Stimulated activated CD4-positive, alpha-beta T cell treated with anti-CD3 and anti-CD28 coated beads, Interleukin-15, amount 100 ng/mL, for 24 hours (primary cell): ENCODE measurements at regions not wholly inside any gene's neighbourhood (a gene's known extent, or its start where the extent isn't known, plus 50 kb on each side); places are given as distances from the start of the nearest gene placed in this dataset.

Experiments used
- DNase-seq: peaks from one replicate; pipeline ENCODE4 v3.0.0-alpha.2; 2020

DNA sequence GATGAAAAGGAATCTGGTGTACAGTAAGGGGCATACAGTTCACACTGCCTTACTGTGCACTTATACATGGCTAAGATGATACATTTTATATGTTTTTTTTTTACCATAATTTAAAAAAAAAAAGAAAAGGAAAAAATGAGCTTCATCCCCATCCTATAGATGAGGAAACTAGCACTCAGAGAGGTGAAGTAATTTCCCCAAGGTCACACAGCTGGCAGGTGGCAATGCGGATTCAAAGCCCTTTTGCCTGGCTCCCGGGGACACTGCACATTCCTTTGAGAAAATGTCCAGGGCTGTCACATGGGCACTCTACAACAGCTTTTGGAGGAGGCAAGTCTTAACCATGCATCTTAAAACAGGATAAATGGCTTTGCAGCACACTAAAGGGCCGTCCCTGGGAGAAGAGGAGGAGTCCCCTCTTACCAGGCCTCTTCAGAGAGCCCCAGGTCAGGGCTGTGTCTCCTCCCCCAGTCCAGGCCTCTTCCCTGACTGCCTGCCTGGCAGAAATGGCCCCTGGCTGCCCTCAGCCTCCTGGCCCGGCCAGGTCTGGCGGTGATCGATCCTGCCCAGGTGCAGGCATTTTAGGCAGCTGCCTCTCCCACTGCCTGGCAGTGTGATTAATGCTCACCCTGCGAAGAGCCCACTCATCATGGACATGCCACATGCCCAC is 95.1 kb upstream of the LINGO1 start:
- no peak for DNase-seq

DNA sequence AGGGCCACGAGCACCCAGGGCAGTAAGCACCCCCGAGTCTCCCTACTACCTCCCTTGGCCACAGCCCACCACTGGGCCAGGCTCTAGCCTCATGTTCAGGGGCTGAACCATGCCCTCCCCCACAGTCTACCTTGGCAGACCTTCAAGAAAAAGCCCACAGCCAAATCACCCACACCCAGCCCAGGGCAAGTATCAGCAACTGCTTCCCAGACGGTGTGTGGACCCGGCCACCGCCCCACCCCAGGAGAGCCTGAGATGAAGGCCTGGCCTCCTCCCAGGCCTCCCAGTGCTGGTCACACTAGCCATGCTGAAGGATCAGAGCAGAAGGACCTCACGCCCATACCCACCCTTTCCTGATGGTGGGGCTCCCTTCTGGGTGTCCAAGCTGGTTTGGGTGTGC is 92.0 kb upstream of the LINGO1 start:
- no peak for DNase-seq

DNA sequence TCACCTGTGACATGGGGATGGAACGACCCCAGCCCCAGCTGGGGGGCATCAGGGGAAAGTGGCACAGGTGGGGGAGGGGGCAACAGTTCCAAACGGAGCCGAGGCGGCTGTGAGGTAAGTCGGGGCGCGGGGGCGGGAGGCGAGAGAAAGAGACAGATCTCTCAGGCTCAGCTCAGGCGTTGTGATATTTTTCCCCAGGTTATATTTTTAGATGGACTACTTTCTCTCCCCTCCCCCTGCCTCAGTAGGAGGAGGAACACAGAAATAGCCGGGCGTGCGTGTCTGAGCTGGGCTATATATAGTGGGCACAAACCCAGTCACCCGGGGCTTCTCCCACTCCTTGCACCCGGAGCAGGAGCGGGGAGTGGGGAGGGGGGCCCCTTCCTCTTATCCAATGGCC is 91.0 kb upstream of the LINGO1 start:
- no peak for DNase-seq

DNA sequence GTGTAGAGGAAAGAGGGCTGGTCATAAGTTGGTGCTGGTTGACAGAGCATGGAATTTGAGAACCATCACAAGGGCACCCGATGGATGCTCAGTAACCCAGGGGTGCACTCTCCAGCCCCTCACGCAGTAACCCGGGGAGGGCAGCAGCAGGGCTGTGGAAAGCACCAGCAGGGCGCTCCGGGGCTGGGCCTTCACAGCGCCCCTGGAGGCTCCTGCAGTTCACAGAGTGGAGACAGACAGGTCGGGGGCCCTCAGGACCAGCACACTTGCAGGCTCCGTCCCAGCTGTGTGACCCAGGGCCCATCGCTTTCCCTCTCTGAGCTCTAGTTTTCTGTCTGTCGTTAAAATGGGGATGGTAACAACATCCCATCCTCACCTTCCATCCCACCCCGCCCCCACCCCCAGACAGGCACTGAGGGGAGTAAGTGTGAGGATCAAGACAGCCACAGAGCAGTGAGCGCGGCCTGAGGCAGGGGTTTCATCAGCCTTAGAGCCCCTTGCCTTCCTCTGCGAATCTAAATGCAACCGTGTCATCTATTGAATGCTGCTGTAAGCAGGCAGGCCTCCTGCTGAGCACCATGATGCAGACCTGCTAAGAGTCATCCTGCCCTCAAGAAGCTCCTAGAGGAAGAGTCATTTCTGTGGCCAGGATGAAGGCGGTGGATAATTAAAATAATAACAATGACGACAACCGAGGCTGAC is 90.2 kb upstream of the LINGO1 start:
- DNase-seq: no peak

DNA sequence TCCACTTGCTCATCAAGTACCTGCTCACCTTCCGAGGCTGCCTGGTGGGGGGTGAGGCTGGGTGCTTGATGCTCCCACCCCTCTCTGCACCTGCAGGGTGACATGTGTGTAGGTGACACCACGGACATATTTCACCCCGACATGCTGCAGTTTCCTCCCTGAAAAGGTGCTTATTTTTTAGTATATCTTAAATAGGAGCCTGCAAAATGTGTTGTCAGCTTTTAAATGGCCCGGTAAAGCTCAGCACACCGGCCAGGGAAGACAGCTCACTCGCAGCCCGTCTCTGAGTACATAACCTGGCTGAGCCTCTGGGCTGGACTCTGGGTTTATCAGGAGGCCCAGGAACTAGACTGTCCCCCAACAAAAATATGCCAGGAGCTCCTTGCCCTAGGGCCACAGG is 89.3 kb upstream of the LINGO1 start:
- DNase-seq: no peak

DNA sequence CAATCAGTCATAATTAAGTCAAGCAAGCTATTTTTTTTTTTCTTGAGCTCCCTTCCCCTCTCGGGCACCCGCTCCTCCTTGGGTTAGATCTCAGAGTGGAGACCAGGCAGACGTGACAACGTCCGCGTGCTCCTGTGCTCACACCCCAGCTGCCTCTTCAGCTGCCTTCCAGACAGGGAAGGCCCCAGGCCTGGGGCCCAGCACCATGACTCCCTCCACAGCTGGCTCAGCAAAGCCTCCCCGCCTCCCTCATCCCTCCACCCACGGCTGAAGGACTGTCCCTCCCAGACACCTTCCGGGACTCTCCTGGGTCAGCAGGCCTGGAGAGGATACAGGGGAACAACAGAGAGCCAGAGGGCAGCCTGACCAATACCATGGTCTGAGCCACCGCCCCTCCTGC is 87.9 kb upstream of the LINGO1 start:
- no peak for DNase-seq

DNA sequence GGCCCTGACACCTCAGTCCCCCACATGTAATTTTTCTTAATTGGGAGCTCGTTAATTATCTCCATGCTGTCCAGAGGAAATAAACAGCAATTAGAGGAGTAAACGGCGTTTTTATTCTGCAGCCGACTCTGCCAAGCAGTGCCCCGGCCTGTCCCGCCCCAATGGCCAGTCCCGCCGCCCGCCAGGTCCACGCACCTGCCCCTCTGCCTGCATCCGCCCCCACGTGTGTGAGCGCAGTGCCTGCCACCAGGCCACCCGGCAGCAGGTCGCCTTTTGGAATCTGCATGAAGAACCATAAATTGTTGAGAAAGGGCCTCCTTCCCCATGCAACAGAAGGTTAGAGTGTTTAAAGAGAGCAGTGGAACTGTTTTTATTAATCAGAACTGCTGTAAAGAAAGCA is 87.5 kb upstream of the LINGO1 start:
- no peak for DNase-seq

DNA sequence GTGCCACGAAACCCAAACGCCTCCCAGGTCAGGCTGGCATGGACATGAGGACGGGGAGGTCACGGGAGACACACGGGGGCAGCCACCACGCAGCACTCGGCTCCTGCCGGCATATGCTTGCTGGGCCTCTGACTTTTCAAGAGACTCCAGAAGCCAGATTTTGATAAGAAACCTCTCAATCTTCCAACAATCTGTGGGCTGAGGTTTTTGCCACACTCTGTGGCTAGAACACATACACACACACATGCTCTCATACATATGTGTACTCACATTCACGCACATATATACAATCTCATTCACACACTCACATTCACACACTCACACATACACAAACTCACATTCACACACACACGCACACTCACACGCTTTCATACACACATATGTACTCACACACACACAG is 86.7 kb upstream of the LINGO1 start:
- no peak for DNase-seq

DNA sequence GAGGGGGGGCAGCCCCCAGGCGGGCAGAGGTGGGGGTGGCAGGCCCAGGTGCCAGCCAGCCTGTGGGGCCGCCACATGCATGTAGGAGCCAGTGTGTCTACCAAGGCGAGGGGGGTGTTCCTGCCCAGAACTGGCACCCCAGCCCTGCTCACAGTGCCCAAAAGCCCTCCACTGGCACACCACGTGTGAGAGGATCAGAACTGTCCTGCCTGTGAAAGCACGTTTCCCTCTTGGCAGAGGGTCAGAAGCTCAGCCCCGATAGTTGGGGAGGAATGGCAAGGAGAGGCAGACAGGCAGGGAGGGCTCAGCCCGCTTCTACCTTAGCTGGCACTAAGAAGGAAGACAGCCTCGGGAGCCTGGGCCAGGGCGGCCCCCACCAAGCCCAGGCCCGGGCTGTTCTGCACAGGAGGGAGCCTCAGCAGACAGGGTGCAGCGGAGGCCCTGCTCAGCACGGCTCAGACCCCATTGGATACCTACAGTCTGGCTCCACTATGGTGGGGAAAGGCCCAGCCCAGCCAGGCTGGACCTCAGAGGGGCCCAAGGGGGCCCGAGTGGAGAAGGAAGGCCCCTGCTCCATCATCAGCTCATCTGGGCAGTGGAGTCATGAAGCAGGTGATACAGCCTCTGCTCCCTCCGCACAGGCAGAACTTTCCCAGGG is 84.8 kb upstream of the LINGO1 start:
- no peak for DNase-seq

DNA sequence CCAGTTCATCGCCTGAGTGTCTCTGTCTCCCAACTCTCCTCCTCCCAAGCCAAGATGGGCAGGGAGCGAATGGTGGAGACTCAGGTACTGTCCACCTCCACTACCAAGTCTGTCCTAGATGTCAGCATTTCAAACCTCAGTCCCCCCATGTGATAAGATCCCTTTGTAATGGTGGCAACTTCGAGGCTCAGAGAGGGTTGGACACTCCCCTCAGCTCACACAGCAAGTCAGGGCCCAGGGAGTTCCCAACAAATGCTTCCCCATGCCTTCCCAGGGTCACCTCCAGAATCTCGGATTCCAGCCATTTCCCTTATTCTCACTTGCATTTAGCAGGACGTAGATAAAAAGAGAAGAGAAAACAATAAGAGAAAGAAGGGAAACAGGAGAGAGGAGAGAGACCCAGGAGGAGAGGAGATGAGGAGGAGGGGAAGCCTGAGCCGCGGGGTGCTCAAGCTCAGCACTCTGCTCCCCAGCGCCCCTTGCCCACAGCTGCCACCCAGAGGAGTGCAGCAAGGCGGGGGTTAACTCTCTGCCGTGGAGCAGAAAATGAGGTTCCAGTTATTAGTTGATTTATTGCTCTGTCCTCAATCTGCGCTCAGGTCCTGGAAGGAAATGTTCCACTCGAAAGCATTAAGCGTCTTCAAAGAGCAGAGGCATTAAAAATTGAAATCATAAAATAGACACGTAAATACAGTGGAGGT is 84.1 kb upstream of the LINGO1 start:
- no peak for DNase-seq

DNA sequence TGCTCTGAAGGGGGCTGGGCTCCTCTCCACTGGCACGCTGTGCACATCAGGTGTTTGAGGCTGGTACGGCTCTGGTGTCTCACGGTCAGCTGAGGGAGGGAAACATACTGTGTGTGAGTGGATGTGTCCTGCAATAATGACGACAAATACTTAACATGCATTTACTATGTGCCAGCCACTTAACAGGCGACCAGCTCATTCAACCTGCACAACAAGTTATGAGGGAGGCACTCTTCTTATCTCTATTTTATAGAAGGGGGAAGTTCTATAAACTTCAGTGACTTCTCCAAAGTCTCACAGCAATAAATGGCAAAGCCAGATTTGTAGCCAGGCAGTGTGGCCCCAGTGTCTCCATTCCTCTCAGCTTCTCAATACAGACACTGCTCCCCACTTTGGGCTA is 83.1 kb upstream of the LINGO1 start:
- no peak for DNase-seq

DNA sequence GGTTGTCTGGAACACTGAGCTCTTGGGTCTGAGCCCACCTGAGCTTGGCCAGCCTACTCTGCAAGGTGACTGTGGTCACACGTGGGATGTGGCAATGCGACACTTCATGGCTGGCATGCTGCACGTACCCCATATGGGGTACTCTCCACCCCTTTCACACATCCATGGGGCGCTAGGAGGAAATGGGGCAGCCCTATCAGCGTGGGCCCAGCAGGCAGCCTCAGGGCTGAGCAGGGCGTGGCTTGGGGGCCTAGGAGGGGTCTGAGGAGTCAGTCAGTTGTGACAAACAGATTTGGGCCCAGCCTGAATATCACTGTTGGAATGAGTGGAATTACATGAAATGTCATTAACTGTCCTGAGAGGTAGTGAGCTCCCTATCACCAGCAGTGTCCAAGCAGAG is 82.3 kb upstream of the LINGO1 start:
- no peak for DNase-seq

DNA sequence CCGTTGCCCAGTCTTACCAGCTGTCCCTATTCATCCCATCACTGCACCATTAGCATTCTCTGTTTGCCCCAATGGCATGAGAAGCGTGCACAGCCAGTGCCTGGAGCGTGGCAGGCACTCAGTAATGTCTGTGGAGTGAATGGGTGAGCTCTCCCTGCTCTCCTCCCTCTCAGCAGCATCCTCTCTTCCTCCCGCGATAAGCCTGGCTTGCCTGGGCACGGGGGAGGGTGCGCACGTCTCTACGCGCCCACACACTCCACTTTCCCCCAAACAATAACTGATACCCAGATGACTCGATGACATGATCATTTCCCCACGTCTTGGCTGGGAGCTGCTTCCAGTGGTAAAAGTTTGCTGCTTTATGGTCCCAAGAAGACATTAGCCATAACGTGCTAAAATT is 81.8 kb upstream of the LINGO1 start:
- no peak for DNase-seq

DNA sequence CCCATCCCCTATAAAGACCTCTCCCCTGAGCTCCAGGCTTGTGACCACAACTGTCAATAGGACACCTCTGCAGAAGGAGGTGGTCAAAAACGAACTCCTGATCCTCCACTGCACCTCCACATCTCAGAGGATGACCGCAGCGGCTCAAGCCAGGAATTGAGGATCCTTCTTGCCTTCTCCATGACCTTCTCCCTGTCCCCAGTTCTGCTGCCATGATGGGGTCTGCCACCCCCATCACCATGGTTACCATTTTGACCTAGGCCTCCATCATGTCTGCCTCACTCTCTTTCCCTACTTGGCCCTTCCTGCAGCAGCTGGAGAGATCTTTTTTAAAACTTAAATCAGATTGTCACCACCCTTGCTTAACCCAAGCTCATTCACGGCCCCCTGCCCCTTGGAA is 81.3 kb upstream of the LINGO1 start:
- DNase-seq: no peak

DNA sequence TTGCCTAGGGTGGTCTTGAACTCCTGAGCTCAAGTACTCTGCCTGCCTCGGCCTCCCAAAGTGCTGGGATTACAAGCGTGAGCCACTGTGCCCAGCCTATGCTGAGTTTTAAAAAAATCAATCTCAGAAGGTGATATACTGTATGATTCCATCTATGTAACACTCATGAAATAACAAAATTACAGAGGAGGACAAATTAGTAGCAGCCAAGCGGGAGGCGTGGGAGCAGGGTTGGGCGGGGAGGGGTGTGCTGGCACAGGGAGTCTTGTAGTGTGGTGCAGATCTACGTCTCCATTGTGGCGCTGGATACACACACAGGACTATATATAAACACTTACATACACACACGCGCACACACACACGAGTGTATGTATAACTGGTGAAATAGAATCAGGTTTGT is 80.6 kb upstream of the LINGO1 start:
- DNase-seq: no peak

DNA sequence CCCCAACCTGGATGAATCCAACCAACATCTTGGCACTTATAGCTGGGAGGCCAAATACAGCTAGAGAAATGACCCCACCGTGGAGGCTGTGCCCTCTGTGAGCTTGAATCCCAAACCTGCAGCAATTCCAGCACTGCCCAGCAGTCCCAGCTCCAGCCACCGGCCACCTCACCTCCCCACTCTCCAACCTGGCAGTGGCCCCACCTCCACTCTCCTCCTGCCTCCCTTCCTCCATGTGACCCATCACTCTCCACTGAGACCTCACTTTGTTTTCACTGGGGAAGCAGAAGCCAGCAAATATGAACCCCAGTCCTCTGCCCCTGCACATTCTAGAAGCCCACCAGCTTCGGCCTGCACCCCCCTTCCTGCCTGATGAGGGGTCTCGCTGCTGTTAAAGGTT is 79.7 kb upstream of the LINGO1 start:
- DNase-seq: no peak

DNA sequence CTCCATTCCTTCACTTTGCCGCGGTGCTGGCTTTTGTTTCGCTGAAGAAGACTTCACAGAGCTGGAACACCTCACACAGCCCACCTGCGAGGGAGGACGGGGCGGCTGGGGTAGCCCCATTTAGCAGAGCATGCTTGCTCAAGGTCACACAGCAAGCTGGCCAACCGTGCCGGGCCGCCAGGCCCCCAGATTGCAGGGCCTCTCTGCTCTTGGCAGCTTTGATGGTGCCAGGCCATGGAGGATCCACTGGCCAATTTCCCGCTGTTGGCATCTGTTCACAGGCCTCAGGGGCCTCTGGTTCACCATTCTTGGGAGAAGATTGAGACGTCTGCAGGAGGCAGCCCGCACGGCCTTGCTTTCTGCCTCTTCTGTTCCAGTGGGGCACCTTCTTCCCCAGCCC is 77.9 kb upstream of the LINGO1 start:
- no peak for DNase-seq

DNA sequence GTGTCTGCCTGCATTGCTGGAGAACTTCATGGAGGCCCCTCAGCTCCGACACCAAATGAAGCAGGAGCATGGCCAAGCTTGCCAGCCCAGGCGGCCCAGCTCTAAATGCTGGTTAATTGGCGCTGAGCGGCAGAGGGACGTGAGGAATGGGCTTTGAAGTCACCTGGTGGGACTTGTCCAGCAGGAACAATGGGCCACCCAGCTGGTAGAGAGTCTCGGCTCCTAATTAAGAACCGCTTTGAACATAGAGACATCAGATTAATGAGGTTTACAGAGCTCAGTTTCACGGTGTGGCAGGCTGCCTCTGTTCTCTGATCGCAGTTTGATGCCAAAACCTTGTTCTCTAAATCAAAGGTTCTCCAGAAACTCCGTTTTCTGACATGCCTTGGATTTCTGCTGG is 77.5 kb upstream of the LINGO1 start:
- no peak for DNase-seq

DNA sequence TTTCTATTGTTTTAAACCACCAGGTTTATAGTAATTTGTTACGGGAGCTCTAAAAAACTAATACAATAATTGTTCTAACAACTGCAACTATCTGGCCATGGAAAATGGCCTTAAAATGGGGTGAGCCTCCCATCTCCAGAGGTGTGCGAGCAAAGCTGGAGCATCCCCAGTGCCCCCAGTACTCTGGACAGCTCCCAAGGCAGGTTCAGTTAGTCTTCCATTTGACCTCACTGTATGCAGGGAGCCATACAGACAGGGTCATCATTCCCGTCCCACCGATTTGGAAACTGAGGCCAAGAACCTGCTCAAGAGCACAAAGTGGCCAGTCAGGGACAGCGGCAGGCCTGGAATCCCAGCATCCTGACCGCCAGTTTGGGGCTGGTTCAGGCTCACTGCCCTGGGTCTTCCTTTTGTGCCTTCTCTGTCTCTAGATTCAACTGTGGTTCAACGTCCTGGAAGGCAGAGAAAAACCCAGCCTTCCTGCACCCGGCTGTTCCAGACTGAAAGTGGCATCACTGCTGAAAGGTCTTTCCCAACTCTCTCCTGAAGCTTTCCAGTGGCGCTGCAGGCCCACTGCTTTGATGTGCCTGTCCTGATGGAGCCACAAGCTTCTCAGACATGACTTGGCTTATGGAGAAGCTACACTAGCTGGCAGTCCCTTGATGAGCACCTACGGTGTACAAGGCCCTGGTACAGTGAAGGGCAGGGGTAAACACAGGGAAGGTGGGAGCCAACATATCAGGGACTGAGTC is 76.6 kb upstream of the LINGO1 start:
- DNase-seq: no peak

DNA sequence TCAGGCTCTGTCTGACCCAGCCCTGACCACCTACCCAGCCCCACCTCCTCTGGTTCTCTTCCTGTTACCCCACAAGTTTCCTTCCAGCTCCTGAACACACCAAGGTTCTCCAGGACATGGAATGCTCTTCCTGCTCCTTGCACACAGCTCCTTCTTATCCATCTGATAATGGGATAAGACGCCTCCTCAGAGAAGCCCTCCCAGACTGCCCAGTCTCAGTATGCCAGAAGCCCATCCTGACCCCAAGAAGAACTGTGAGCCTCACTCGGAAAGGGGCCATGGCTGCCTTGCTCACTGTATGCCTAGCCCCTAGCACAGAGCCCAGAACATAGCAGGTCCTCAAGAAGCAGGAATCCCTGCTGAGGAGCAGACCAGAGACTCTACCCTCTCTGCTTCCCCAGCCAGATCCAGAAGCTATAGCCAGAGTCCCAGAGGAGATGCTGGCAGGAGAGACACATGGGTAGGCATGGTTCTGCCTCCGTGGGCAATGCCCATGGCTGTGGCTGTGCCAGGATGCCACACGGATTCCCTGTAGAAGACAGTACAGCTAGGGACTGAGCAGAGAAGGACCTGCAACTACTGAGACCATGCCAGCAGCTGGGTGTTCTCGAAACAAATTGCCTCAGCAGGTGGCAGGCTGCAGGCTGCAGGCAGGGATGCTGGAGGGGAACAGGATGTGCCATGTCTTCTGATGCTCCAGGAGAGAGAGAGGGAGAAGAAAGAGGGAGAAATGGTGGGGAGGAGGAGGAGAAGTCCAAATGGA is 74.0 kb upstream of the LINGO1 start:
- no peak for DNase-seq

DNA sequence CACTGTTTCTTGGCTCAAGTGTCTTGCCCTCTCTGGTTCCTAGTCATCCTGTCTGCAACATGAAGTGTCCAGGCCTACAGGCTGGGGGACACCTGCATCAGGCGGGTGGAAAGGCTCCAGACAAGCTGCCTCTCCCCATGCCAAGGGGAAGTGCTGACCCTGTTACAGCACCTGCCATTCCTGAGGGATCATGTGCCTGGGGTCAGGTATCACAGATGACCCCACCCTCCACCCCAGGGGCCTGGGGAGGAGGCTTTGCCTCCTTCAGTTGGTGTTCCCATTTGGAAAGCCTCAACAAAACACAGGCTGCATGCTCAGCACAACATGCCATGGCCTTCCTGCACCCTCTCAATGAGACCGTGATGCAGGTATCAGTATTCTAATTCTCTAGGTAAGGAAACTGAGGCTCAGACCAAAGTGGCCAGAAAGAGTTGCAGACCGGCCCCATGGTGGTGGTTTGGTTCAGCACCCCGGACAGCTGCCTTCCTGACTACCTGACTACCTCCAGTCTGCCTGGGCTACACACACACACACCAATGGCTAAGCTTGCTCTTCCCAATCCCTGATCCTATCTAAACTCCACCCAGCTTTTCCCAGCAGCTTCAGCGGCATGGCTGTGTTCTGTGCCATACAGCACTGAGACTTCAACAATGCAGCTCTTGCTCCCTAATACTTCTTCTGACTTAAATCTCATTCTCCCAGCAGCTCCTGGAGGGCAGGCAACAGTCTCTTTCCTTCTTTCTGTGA is 69.7 kb upstream of the LINGO1 start:
- peak; percentile 14 for DNase-seq

DNA sequence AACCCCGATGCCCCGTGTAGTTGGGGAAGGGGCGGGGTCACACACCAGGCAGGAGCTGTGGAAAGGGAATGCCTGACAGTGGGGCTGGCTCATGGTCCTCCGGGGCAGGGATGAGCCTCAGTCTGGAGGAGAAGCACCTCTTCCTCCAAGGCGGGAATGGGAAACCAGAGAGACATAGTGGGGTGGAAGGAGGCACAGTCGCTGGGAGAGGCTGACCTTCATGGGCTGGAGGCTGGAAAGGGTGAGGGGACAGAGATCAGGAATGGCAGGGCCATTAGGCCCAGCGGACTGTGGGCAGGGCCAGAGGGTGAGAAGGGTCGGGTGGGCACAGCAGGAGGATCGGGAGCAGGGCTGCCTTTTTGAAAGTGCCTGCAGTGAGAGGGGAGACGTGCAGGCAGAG is 65.8 kb upstream of the LINGO1 start:
- DNase-seq: no peak
